Sciatic nerve (tissue), 2 donors: ENCODE measurements at regions not wholly inside any gene's neighbourhood (a gene's known extent, or its start where the extent isn't known, plus 50 kb on each side); places are given as distances from the start of the nearest gene placed in this dataset.

Experiments
- ATAC-seq: fragments of 200-7000 bp; cut with Tn5 transposase; one replicate; pipeline ENCODE4 v1.9.1; 2020; ENCODE audit warnings: mild to moderate bottlenecking, moderate library complexity
- DNase-seq: peaks from one replicate; pipeline ENCODE4 v3.0.0-alpha.2; 2020; ENCODE audit warnings: low spot score
- intact Hi-C: fragments of 100-400 bp; cut with DNase I; formaldehyde crosslinking; loops from one replicate; pipeline ENCODE4 v1.14.2; 2022
- donor health status: DM: no; HTN: no; CAD: no.
- donor health status: DM: no; HTN: no; CAD: no.

DNA sequence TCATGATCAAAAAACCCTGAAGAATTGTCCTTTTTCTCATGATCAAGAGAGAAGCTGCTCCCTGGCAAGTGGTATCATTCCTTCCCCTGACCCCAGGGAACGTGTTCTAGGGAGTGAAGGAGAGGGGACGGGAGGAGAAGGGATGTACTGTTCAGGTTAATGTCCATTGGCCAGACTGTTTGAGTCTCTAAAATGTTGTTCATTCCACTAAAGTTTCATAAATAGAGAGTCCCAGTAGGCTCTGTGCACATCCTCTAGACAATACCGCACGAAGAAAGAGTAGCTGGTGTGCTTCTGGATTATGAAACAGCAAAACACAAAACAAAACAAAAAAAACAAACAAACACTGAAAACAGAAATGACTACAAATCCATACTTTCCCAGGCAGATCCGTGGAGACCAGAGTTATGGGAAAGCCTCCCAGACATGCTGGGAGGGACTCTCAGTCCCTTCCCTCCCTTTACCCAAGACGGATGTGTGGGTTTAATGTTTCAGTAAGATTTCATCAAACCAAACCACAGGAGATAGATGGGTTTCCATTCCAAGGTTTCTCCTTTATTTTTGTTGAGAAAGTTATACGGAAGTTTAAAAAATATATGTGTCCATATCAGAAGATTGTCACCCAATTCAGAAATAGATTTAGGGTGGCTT is 66.5 kb upstream of the TNS3 start:
- DNase-seq (no peak), ATAC-seq (peak; percentile 56)
- intact Hi-C loops: no loop called here

DNA sequence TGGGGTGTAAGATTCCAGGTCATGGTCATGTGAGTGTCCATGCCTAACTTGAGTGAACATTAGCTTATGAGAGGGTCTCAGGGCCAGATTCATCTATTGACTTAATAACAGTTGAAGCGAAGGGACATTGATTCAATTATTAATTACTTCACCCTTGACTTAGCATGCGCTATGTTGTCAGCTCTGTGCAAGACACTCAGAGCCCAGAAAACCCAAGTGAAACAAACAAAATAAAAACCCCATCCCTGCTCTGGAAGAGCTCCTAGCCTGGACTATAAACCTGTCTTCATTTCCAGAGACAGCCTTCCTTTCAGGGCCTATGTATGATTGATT is 66.0 kb upstream of the TNS3 start:
- DNase-seq: no peak
- intact Hi-C loops: no loop called here
- no peak for ATAC-seq

DNA sequence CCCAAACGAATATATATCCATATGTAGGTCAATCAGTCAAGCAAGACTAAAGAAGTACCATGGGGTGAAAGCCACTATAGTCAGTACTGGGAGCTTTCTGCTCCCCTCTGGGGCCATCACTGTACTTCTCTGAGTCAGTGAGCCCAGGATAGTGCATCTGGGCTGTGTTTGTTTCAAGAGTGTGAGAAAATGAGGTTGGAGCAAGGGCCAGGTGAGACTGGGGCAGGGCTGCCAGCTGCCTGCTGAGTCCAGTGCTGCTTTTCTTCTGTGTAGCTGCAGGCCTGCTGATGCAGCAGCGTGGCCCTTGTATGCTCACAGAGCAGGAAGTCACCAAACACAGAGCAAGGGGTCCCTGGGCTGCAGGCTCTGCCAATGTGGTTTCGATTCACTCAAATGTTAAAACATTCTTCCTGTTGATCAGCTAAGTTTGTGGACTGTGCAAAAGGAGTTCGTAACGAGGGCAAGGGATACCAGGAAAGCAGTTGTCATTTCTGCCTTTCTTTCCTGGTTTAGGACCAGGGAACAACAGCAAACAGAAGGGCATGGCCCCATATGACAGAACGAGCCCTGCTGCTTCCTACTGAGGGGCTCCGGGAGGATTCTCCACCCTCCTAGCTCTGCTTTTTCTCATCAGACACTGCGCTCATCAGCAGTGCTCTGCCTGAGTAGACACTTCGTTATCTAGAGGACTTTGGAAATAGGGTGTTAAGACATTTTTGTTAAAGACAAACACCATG is 65.4 kb upstream of the TNS3 start:
- peak; percentile 49 for ATAC-seq
- intact Hi-C loops: no loop called here
- no peak for DNase-seq

DNA sequence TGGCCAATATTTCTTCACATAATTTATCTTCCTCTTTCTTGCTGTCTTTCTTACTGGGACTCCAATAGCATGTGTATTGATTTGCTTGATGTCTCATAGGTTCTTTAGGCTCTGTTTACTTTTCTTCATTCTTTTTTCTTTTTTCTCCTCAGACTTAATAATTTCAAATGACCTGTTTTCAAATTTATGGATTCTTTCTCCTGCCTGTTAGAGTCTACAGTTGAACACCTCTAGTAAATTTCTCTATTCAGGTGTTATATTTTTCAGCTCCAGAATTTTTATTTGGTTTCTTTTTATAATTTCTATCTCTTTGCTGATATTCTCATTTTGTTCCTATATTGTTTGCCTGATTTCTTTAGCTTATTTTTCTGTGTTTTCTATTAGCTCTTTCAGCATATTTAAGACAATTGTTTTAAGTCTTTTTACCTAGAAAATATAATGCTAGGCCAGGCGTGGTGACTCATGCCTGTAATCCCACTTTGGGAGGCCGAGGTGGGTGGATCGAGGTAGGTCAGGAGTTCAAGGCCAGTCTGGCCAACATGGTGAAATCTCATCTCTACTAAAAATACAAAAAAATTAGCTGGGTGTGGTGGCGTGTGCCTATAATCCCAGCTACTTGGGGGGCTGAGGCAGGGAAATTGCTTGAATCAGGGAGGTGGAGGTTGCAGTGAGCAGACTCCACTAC is 61.9 kb upstream of the TNS3 start:
- intact Hi-C loops: no loop called here
- ATAC-seq (no peak), DNase-seq (no peak)

DNA sequence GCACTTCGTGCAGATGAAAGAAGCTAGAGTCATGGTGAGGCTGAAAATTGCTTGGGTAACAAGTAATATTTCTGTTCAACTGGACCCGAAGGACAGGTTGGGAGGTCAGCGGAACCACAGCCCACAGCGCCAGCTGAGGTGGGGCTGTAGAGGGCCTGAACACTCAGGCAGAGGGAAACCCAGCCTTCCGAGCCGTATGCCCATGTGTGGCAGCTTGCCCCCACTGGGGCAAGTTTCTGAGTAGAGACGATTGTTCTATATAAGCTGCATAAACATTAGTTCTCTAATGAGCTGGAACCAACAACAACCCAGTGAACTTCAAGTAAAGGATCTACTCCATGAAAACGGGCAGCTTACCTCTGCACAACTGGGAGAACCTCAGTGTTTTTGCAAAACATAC is 58.4 kb upstream of the TNS3 start:
- DNase-seq: no peak
- intact Hi-C loops: no loop called here
- no peak for ATAC-seq

DNA sequence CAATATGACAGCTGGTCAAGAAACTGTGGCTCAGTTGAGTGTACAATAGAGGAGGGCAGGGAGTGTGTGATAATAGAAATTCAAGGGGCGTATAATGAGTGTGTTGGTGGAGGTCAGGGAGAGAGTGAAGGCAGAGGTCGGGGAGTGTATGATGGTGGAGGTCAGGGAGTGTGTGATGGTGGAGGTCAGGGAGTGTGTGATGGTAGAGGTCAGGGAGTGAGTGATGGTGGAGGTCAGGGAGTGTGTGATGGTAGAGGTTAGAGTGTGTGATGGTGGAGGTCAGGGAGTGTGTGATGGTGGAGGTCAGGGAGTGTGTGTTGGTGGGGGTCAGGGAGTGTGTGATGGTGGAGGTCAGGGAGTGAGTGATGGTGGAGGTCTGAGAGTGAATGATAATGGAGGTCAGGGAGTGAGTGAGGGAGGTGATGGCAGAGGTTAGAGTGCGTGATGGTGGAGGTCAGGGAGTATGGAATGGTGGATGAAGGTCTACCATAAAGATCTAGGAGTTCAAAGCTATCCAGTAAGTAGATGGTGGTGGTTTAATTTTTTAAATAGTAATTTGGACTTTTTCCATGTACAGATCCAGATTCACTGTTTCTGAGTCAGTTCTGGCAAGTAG is 57.7 kb upstream of the TNS3 start:
- DNase-seq (no peak), ATAC-seq (no peak)
- intact Hi-C loops: no loop called here

DNA sequence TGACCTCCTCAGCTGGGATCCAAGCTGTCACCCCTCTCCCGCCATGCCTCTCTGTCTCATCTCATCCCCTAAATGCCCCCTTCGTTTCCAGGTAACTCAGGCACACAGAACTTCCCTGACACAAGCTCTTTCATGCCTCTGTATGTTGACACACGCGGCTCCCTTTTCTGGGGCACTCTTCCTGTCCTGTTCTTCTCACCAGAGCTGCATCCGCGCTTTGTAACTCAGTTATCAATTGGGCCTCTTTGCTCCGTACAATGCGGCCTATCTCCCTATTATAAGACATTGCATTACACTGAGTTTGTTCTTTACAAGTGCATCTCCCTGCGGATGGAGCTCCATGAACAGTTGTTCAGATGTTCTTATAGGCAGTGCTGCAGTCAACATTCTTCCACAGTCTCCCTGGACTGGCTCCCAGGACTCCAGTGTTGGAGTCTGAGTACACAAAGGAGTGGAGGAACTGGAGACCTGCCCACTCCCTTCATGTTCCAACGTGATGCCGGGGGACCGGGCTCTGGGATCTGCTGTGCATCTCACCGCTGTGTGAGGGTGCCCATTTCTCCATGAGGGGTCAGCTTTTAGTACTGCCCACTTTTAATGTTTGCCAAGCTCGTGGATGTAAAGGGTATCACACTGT is 56.9 kb upstream of the TNS3 start:
- DNase-seq: no peak
- ATAC-seq: peak; percentile 56
- intact Hi-C loops: no loop called here

DNA sequence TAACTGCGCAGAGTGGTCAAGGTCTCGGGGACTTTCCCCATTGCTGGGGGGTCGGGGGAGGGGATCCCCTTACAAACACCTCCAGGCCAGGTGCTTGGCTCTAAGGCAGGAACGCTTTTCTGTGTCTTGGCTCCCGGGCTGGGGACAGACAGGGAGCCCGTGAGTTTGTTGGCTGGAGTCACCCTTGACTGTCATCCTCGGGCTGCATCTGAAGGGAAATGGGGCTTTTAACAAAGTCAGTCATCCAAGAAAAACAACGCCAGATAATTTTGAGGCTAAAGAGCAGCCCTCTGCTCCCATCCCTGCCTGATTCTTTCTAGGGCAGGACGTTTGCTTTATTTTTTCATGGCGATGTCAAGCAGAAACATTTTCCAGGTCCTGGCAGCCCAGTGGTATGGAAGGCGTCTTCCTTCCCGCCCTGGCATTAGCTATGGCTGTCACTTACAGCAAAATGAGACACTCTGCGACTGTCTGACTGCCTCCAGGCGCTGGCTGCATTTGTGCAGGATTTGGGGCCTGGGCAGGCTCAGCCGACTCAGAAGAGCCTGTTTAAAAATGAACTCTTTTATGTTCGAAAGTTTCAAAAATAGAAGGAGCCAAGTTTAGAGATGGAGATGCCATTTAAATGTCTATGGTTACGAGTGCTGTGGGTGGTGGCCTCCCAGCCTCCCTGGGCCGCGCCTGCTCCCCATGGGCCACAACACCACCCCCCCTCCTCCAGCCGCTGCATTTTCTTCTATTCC is 54.7 kb upstream of the TNS3 start:
- DNase-seq (no peak), ATAC-seq (peak; percentile 44)
- intact Hi-C loops: no loop called here

DNA sequence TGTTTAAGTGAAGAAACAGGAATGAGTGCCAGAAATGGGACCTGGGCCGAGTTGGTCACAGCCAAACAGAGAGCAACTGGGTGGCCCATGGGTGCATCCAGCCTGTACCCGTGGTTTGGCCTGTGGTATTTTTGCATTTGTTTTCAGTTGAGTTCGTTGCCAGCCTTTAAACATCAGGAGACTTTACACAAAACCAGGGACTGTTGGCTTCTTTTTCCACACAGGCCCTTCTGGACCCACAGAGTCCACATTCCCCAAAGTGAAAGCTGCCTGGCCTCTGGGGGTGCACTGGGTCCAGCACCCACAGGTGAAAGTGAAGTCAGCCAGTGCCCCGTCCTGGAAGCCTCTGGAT is 54.1 kb upstream of the TNS3 start:
- ATAC-seq (peak; percentile 25), DNase-seq (no peak)
- intact Hi-C loops: no loop called here

DNA sequence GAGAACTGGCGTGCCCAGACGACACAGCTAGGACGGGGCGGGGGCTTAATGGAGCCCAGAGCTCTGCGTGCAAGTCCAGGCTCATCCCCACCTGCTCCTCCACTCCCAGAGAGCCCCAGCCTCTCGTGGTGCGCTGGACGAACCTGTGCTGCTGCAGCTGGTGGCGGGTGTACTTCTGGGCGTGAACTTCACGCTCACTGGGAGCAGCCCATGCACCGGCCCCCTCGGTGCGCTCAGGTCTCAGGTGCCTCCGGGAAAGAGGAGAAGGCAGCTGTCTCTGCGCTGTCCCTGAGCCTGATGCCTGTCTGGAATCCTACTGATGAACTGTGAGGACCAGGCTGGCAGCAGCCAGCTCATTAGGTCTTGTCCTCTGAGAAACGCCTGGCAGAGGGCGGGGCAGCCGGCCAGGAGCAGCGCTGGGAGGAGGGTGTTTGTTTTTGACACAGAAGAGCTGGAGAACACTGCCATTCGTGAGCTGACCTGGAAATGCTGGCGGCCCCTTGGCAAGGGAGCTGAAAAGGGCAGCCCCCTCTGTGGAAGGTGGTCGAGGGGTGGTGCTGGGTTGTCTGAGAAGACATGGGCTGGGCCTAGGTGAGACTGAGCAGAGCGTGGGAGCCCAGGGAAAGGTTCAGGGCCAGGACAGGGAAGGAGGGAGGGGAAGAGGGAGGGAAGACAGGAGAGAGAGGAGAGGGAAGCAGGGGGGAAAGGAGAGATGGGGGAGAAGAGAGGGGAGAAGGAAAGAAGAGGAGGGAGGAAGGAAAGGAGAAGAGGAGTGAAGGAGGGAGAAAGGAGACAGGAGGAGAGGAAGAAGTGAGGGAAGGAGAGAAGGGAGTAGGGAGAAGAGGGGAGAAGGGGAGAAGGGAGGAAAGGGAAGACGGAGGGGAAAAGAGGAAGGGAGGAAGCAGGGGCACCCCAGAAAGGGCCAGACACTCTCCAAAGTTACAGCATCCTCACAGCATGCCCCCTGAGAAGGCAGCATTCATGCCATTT is 53.5 kb upstream of the TNS3 start:
- DNase-seq (no peak), ATAC-seq (peak; percentile 23)
- intact Hi-C loops: no loop called here

DNA sequence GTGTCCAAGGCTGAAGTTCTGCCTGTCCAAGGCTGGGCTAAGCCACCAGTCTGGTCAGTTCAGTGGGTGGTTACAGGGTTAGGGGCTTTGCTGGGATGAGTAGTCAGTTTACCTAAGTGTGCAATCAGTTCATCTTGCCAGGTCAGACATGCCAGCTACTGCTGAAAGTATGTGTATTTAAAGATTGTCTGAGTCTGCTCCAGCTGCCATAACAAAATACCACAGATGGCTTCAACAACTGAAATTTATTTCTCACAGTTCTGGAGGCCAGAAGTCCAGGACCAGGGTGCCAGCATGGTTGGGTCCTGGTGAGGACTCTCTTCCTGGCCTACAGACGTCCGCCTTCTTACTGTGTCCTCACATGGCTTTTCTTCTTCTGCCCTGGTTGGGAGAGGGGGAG is 52.4 kb upstream of the TNS3 start:
- ATAC-seq: no peak
- DNase-seq: no peak
- intact Hi-C loops: no loop called here

DNA sequence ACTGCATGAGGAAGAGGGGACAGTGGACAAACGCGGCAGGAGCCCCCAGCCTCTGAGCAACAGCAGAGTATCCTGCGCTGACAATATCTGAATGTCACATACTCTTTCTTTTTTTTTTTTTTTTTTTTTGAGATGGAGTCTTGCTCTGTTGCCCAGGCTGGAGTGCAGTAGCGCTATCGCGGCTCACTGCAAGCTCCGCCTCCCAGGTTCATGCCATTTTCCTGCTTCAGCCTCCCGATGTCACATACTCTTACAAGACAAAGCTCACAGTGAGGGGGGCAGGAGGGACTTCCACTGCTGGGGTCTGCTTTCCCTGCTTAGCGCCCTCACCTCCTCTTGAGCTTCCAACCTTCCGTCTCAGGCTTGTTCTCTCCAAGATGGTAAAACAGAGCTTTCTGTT is 51.2 kb upstream of the TNS3 start:
- intact Hi-C loops: no loop called here
- no peak for DNase-seq
- ATAC-seq: no peak
